NCI-H1417 (cell line): ENCODE measurements at regions not wholly inside any gene's neighbourhood (a gene's known extent, or its start where the extent isn't known, plus 50 kb on each side); places are given as distances from the start of the nearest gene placed in this dataset.

ENCODE experiments used
- DNase-seq, 3 experiments: peaks; one replicate each; lab custom pipeline; 2025; lab: John Stamatoyannopoulos, UW

DNA sequence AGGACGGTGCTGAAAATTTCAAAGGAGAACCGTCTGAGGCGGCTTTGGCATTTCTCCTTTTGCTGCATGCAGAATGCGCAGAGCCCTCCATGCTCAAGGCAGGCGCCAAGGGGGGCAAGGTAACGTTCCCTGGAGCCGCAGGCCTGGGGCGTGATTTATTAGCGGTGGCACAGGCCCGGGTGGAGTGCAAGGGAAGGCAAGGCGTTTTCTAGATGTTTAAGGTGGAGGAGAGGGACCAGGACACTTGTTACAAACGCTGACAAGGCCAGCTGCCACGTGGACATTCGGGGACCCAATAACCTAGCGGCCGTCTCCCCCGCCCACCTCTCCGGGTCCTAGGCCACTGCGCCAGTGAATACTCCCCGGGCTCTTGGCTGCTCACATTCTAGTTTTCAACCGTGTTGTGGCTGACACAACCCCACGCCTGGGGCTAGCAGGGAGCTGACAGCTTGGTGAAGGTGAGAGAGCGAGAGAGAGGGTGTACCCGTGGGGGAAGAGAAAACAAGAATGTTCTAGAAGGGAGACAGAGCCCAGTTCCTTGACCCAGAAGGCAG is 250.1 kb downstream of the C16orf95 start:
- DNase-seq, result no peak

DNA sequence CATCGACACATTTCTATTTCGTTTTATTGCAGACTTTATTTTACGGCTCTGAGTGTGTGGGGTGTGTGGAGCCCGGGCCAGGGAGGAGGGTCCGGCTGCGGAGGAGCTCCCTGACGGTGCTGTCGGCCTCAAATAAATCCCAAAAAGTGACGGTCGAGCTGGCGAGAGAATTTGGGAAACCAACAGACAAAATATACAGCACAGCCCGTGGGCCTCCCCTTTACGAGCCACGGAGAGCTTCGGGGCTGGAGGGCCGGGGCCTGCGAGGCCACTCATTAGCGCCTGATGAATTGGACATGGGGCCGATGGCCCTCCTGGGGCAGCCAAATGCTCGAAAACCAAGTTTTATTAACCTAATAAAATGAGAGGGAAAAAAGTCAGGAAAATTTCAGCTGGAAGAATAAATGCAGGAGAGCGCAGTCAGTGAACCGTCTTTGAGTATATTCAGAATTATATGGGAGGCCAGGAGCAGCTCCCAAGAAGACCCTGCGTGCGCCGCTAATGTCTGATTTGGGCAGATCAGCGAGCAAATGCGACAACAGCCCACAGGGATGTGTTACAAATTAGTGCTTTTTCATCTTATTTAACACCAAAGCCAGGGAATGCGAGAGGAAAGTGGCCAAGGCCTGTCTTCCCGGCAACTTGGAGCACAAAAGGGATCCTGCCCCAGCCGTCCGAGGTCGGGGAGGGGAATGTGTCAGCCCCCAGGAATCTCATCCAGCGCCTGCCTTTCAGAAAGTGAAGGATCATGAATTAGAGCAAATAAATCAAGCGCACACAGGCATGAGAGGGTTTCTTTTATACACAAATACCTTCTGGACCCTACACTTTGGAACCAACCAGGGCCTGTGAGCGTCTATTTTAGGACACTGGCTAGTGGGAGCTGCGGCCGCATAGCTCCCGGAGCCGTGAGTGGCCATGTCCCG is 249.1 kb downstream of the C16orf95 start:
- DNase-seq, result no peak

DNA sequence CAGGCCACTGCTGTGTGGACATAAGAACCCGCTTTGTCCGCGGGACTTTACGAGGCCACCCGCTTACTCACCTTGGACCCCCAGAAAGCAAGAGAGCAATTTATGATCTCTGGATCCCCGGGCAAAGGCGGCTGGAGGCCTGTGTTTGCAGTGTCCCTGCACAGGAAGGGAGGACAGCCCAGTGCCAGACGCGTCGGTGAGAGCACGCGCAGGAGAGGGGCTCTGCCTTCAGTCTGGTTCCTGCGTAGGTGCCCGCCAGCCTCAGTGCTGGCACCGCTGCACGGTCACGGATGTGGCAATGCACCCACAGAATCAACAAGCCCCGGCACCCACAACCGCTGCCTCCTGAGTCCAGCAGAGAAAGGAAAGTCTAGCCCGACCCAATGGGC is 248.4 kb downstream of the C16orf95 start:
- no peak for DNase-seq

DNA sequence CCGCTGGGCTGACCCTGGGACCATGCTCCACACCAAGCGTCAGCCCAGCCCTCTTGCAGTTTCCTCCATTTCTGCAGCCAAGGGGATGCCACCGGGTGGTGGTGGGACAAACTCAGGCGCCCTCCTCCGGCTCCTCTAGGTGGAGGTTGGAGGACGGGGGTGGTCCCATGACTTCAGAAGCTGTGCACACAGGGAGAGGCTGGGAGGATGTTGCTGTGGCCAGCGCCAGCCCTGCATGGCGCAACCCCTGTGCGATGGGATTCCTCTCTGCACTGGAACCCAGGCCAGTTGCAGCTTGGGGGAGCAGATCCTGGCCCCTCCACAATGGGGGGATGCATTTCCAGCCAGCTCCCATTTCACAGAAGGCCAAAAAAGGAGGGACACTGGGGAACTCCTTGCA is 246.5 kb downstream of the C16orf95 start:
- DNase-seq, result no peak

DNA sequence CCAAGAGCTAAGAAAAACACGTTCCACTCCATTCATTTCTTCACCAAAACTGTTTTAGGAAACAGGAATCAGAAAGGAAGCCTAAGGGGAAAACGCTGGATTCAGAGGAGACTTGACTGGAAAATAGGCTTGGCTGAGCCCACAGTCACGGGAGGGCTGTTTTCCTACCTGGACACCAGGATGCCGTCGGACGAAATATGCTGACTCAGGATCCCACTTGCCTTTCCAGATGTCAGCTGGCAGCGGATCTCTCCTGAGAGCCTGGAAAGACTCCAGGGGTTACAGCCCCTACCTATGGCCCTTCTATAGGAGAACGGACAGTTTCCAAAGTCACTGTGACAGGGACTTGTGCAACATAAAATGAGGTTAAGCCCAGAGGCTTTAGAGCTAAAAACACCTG is 245.1 kb downstream of the C16orf95 start:
- DNase-seq, result no peak

DNA sequence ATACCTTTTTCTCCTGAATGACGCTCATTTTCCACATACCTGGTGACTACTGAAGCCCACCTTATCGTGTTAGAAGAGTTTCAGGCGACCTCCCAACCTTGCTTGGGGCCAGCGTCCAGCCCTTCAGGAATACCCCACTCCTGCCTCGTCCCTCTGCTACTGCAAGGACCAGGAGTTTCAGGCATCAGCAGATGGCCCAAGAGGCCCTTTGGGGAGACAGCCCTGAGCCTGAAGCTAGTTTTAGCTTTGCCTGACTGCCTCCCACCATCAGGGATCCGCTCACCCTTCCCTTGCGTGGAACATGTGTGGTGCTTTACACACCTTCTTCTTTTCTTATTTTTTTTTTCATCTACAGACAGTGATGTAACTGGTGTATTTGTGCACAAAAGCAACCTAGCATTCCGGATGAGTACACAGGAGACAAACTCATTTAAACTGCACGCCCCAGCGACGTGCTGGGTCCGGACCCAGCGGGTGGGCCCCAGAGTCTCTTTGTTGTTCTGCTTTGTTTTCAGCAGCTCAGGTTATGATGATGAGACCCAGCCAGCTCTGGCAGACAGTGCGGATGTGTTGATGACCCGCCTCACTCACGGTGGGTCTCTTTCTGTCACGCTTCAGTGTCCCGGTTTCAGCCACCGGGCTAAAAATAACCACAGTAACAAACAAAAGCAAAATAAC is 242.4 kb downstream of the C16orf95 start:
- DNase-seq, result peak in 2 of 3 experiments; percentile 27 to 59

DNA sequence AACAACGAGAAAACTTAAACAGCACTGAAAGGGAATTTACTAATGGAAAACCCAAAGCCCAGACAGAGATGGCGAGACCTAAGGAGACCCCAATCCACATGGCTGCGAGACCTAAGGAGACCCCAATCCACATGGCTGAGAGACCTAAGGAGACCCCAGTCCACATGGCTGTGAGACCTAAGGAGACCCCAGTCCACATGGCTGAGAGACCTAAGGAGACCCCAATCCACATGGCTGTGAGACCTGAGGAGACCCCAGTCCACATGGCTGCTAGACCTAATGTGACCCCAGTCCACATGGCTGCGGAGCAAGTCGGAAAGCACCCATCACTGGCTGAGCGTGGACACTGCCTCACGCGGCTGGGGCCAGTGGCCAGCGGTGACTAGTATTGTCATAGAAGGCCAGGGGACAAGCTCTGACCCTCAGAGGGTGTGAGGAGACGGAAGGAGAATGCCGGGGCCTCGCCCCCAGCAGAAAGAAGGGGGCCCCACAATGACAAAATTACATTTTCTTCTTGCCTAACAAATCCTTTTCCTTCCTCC is 241.8 kb downstream of the C16orf95 start:
- no peak for DNase-seq

DNA sequence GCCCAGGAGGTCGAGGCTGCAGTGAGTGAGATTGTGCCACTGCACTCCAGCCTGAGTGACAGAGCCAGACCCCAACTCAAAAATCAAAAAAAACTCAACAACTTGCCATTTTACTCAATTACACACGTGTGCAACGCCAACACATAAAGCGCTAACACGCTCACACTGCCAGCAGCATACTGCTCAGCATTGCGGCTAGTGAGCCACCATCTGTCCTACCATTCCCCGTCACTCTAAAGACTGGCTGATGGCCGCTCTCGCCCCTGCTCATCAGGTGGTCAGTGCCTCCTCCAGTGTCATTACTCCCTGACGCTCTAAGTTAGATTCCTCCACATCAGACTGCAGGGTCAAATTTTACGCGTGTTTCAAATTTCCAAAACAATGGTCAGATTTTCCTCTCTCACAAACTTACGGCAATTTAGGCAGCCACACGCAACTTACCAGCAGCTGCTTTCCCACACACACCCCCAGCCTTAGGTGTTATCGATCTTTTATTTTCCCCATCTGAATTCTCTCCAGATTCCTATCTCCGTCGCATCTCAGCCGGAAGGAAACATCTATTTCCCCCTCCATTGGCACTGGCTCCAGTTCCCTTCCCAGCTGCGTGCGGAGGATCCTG is 240.8 kb downstream of the C16orf95 start:
- no peak for DNase-seq

DNA sequence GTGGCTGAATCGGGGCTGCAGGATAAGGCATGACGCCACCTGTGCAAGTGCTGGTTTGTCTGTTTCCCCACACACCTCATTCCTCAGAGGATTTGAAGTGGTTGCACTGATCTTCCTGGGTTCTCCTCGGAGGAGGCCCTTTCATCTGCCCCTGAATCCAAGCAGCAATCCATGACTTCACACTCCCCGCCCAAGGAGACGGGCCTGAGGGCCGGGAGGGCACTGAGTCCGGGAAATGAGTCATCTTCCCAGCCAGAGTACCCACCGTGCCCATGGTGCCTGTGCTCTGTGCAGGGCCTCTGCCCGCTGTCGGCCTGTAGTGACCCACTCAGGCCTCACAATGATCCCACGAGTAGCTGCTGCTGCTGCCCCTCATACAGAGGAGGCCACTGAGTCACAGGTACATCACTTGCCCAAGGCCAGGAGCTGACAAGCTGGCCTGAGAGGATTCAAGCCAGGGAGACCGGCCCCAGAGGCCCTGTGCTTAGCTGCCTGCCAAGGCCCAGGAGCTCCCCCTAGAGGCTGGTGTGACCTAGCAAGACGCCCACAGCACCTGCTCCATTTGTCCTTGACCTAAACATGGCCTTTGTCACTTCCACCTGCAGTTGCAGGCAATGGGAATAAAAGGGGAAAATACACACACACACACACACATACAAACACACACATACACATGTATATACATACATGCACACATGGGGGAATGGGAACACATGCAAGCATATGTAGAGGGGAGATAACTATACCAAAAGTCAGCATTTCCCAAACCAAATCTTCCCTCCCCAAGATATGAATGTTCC is 240.0 kb downstream of the C16orf95 start:
- DNase-seq, result peak in 2 of 3 experiments; percentile 8 to 11

DNA sequence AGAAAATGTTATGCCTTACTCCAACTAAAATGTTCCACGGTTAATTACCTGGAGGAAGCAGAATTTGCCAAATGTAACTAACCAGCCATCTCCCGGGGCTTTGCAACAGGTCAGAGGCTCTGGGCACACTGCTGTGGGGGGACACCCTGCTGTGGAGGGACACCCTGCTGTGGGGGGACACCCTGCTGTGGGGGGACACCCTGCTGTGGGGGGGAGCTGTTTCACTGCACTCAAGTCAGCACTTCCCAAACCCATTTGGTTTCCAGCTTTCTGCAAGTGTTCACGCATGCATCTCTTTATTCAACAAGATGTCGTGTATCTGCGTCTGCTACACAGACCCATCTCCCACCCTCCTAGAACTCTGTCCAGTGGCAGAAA is 239.5 kb downstream of the C16orf95 start:
- DNase-seq, result no peak

DNA sequence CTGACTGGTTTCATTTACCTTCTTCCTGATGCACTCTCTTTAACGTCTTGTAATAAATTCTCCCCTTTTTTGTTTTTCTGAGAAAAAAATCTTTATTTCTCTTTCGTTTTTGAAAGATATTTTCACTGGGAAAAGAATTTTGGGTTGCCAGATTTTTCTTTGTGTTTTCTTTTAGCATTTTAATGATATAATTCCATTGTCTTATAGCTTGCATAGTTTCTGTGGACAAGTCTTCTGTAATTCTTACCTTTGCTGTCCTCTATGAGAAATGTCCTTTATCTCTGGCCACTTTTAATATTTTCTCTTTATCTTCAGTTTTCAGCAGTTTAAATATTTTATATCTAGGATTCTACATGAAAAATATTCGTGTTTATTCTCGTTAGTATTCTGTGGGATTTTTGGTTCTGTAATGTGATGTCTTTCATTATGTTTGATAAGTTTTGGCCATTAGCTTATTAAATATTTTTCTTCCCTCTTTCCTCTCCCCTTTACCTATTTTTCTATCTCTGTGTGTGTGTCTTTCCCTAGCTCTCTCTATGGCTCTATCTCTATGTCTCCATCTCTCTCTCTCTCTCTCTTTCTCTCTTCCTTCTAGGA is 236.5 kb downstream of the C16orf95 start:
- no peak for DNase-seq

DNA sequence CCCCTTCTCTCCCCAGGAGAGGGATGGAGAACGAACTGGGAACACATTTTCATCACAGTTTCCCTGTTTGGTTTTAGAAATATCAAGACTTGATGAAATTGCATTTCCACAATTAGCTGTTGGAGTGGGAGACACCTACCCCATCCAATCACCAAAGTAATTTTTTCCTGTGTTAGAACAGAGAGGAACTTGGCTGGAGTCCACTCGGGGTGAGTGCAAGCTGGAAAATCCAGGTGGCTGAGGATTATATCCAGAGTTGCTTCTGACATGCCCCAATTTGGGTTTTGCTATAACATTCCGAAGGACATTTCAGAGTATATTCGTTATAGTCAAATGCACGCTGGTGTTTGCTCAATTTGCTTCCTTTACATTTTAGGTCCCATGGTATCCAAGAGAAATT is 231.8 kb downstream of the C16orf95 start:
- no peak for DNase-seq

DNA sequence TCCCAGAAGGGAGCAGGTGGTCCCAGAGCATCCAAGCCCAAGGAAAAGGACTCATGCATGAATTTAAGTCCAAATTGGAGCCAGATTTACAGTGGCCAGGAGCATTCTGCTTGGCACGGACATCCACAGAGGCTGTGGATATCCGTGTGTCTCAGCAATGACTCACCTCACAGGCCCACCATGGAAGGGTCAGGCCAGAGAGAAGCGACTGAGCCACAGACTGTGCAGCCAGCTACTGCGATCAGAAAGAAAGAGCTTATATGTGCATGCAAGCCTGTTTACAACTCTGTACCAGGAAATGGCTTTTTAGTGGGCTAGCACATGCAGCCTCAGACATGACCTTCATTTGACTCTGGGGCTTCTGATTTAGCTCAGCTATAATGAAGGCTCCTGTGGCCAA is 231.0 kb downstream of the C16orf95 start:
- DNase-seq, result no peak

DNA sequence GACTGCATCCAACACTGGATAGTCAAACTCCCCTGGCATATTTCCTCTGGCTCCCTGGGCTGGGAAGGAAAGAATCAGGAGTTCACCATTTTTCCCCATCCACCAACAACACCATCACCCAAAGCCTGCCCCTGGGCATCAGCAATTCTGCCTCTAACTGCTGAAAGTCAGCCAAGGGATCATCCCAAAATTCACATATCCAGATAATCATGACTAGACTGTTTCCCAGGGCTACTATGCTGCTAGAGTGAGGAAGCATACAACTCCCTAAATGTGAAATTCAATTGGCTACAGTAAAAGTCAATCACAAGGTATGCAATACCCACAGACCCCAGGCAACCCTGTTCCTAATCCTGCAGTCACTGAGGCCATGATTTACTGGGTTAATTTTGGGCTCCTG is 230.6 kb downstream of the C16orf95 start:
- DNase-seq, result no peak

DNA sequence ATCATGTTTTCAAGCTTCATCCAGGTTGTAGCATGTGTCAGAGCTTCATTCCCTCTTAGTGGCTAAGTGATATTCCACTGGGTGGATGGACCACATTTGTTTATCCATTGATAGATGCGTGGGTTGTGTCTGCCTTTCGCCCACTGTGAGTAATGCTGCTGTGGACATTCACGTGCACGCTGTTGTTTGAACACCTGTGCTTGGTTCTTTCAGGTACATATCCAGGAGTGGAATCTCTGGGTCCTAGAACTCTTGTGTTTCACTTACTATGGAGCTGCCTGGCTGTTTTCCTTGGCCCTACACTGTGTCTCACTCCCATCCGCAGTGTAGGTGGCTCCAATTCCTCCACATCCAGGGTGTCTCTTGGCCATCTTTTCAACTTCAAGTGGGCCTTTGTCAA is 224.2 kb downstream of the C16orf95 start:
- DNase-seq, result no peak

DNA sequence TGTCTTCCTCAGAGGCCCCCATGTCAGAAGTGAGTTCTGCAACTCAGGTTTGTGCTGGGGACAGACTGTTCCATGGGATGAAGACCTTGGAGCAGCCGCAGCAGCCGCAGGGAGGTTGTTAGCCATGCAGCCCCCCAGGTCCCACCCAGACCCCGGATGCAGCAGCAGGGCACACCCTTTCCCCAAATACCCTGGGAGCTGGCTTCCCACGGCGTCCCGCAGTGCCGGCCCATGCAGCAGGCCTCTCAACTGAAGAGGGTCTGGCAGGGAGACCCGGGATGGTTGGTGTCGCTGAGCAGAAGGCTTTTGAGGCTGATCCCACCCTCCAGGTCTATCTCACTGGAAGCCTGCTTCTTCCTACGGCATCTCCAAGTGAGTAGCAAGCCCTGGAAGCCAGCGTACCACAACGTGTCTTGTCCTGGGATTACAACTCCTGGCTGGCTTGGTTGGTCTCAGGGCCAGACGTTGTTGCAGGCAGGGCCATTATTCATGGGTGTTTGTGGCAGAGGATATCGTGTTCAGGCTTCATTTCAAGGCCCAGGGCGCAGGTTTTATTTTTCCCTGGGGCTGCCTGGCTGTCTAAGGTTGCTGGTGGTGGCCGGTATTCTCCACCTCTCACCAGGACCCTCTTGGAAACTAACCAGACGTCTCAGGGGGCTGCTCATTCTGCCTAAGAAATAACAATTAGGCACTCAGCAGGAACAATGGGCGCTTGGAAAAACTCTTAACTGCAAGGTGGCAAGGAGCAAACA is 223.2 kb downstream of the C16orf95 start:
- DNase-seq, result no peak

DNA sequence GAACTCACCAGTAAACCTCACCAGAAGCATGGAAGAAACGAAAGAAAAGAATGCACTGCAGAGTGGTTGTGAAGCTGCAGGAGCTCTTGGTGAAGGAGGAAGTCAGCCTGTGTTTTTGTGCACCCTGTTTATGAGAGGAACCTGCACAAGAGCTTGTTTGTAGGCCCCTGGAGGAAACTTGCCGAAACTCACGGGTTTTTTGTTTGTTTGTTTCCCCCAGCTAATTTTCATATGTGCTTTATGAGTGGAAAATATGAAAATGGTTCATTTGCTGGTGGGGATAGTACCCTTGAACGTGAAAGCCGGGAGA is 222.7 kb downstream of the C16orf95 start:
- no peak for DNase-seq

DNA sequence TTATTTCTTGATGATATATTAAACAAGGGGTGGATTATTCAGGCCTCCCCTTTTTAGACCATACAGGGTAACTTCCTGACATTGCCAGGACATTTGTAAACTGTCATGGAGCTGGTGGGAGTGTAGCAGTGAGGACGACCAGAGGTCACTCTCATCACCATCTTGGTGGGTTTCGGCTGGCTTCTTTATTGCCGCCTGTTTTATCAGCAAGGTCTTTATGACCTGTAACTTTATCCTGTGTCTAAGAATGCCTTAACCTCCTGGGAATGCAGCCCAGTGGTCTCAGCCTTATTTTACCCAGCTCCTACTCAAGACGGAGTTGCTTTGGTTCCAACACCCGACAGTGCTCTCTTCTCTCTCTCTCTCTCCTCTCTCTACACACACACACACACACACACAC is 221.9 kb downstream of the C16orf95 start:
- DNase-seq, result no peak

DNA sequence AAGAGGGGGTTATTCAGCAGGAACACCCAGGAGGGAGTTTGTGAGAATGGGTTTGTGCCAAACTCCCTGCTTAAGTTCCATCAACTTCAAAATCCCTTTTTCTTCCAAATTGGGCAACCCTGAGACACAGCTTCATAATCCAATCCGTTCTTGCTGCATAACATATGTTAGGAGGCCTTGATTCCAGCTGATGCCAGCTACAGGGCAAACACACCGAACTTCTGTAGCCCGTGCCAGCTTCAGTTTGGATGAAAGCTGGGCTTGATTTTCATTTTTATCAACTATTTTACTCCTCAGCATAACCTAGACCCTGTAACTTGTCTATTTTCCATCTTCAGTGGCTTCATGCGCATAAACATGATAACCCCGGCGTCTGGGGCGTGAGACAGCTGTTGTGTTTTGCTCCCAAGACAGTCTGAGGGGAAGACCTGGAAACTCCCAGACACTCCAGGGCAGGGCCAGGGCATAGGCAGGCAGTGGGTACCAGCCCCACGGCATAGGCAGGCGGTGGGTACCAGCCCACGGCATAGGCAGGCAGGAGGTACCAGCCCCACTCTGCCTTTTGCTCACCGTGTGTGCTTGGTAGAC is 220.4 kb downstream of the C16orf95 start:
- DNase-seq, result no peak

DNA sequence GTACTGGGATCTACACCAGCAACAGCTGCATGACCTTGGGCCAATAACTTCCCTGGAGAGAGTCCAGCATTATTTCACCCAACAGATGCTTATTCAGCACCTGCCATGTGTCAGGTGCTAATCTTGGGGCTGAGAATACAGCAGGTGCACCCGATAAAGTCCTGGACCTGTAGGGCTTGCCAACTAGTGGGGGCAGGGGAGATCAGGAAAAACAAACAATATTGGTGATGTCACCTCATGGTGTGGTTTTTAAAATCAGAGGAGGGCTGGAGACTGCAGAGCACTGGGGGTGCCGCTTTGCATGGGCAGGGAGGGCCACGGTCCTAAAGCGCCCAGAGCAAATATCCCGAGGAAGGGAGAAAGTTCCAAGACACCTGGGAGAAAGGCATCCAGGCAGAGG is 218.8 kb downstream of the C16orf95 start:
- DNase-seq, result peak in 1 of 3 experiments; percentile 2
